IMR-90 (cell line): ENCODE measurements at regions not wholly inside any gene's neighbourhood (a gene's known extent, or its start where the extent isn't known, plus 50 kb on each side); places are given as distances from the start of the nearest gene placed in this dataset.

Experiments
- ATAC-seq: fragments of 200-7000 bp; cut with Tn5 transposase; 2 replicates; pipeline ENCODE4 v1.9.1; 2020; ENCODE audit warnings: low read depth, mild to moderate bottlenecking, moderate library complexity
- BruUV-seq: library from RNA; stranded (reverse); fragments of 400-500 nt; replicated peaks from 2 replicates; lab custom pipeline; 2021; lab: Mats Ljungman, UMichigan
- CTCF ChIA-PET: fragments of 300-600 bp; formaldehyde crosslinking; extraction: SDS; loops from one replicate; lab custom pipeline; 2021; ENCODE audit warnings: antibody characterized with exemption; lab: Yijun Ruan, JAX
- POLR2A ChIA-PET: fragments of 300-600 bp; sonication (Branson Sonifier 250); formaldehyde crosslinking; loops from one replicate; lab custom pipeline; 2022; ENCODE audit warnings: antibody characterized with exemption; ENCODE audit not compliant: unreplicated experiment; lab: Charles Lee
- DNase-seq: peaks from one replicate; pipeline ENCODE4 v3.0.0; 2013
- H2AFZ ChIP-seq: replicated peaks from 2 replicates; pipeline ENCODE3; 2013; ENCODE audit warnings: low read length, mild to moderate bottlenecking; ENCODE audit not compliant: poor library complexity
- H2AK5ac ChIP-seq: 2 replicates; pipeline ENCODE4 v1.6.1; 2013; ENCODE audit warnings: low read depth, low read length, inconsistent platforms
- H2AK9ac ChIP-seq: replicated peaks from 2 replicates; pipeline ENCODE3; 2013; ENCODE audit warnings: mild to moderate bottlenecking, low read depth, low read length, moderate library complexity; ENCODE audit not compliant: poor library complexity
- H2BK120ac ChIP-seq: 2 replicates; pipeline ENCODE4 v1.6.1; 2013; ENCODE audit warnings: low read depth, low read length, inconsistent platforms
- H2BK15ac ChIP-seq: 3 replicates; pipeline ENCODE4 v1.6.1; 2013; ENCODE audit warnings: low read depth, low read length, inconsistent platforms
- H2BK20ac ChIP-seq: 2 replicates; pipeline ENCODE4 v1.6.1; 2013; ENCODE audit warnings: low read depth, mild to moderate bottlenecking, inconsistent platforms, low read length, moderate library complexity
- H2BK5ac ChIP-seq: 2 replicates; pipeline ENCODE4 v1.6.1; 2013; ENCODE audit warnings: mild to moderate bottlenecking, low read depth, low read length, inconsistent platforms; ENCODE audit not compliant: poor library complexity, severe bottlenecking
- H3K14ac ChIP-seq: replicated peaks from 2 replicates; pipeline ENCODE4 v1.6.1; 2013; ENCODE audit warnings: low read depth, low read length, inconsistent platforms
- H3K18ac ChIP-seq: 2 replicates; pipeline ENCODE4 v1.6.1; 2013; ENCODE audit warnings: low read depth, low read length, control low read depth
- H3K23ac ChIP-seq: 2 replicates; pipeline ENCODE4 v1.6.1; 2013; ENCODE audit warnings: low read depth, low read length, inconsistent platforms
- H3K27ac ChIP-seq: 2 replicates; pipeline ENCODE4 v1.5.1; 2013; ENCODE audit warnings: mild to moderate bottlenecking, control low read depth, low read length; ENCODE audit not compliant: insufficient read depth
- H3K27me3 ChIP-seq: 2 replicates; pipeline ENCODE4 v1.6.1; 2013; ENCODE audit warnings: low read length; ENCODE audit not compliant: control insufficient read depth, insufficient read depth
- H3K36me3 ChIP-seq: 2 replicates; pipeline ENCODE4 v1.6.1; 2013; ENCODE audit warnings: low read length, mixed read lengths; ENCODE audit not compliant: control insufficient read depth, insufficient read depth
- H3K4ac ChIP-seq: 2 replicates; pipeline ENCODE4 v1.6.1; 2013; ENCODE audit warnings: low read depth, low read length, inconsistent platforms
- H3K4me1 ChIP-seq: 2 replicates; pipeline ENCODE4 v1.6.1; 2013; ENCODE audit warnings: low read length, mixed read lengths; ENCODE audit not compliant: control insufficient read depth, insufficient read depth
- H3K4me2 ChIP-seq: 2 replicates; pipeline ENCODE4 v1.6.1; 2013; ENCODE audit warnings: low read depth, mild to moderate bottlenecking, control low read depth, low read length, moderate library complexity
- H3K4me3 ChIP-seq: 2 replicates; pipeline ENCODE4 v1.5.1; 2013; ENCODE audit warnings: low read depth, mild to moderate bottlenecking, control low read depth, low read length, moderate library complexity; ENCODE audit not compliant: insufficient read depth
- H3K56ac ChIP-seq: 2 replicates; pipeline ENCODE4 v1.6.1; 2013; ENCODE audit warnings: low read length, inconsistent platforms; ENCODE audit not compliant: insufficient read depth; ENCODE audit errors: extremely low read depth
- H3K79me1 ChIP-seq, 2 experiments: 2 replicates each; pipeline ENCODE4 v1.6.1; 2013; ENCODE audit warnings: low read length in 2 of 2, inconsistent platforms in 1 of 2, low read depth in 1 of 2
- H3K9ac ChIP-seq: 2 replicates; pipeline ENCODE4 v1.6.1; 2013; ENCODE audit warnings: low read depth, low read length, control low read depth
- H3K9me1 ChIP-seq: 2 replicates; pipeline ENCODE4 v1.6.1; 2013; ENCODE audit warnings: low read length, inconsistent platforms; ENCODE audit not compliant: insufficient read depth
- H3K9me3 ChIP-seq: 2 replicates; pipeline ENCODE4 v1.6.1; 2013; ENCODE audit warnings: low read length; ENCODE audit not compliant: control insufficient read depth, insufficient read depth
- H4K20me1 ChIP-seq: 2 replicates; pipeline ENCODE4 v1.6.1; 2013; ENCODE audit warnings: low read length, inconsistent platforms; ENCODE audit not compliant: insufficient read depth
- H4K5ac ChIP-seq: 2 replicates; pipeline ENCODE4 v1.6.1; 2013; ENCODE audit warnings: mild to moderate bottlenecking, low read depth, low read length, control low read depth
- H4K8ac ChIP-seq, 2 experiments: 2 replicates each; pipeline ENCODE4 v1.6.1; 2013; ENCODE audit warnings: low read depth in 2 of 2, low read length in 2 of 2, control low read depth in 1 of 2, inconsistent platforms in 1 of 2
- H4K91ac ChIP-seq: 2 replicates; pipeline ENCODE4 v1.6.1; 2013; ENCODE audit warnings: low read depth, low read length, inconsistent platforms; ENCODE audit not compliant: insufficient read depth
- BHLHE40 ChIP-seq: fragments of 150-350 bp; IDR thresholded peaks from 2 replicates; pipeline ENCODE4 v1.6.1; 2016; ENCODE audit warnings: mild to moderate bottlenecking, low read depth, low read length
- CEBPB ChIP-seq: IDR thresholded peaks from 2 replicates; pipeline ENCODE4 v1.6.1; 2012; ENCODE audit warnings: low read depth, low read length, improper control_type of control experiment
- CTCF ChIP-seq: conservative IDR thresholded peaks from 2 replicates; pipeline ENCODE4 v1.5.1; 2012; ENCODE audit warnings: mild to moderate bottlenecking, low read depth, low read length, improper control_type of control experiment
- MAFK ChIP-seq: IDR thresholded peaks from 2 replicates; pipeline ENCODE4 v1.6.1; 2012; ENCODE audit warnings: low read depth, low read length, improper control_type of control experiment
- MAZ ChIP-seq: IDR thresholded peaks from 2 replicates; pipeline ENCODE4 v1.6.1; 2012; ENCODE audit warnings: low read depth, mild to moderate bottlenecking, low read length, improper control_type of control experiment, moderate library complexity, borderline replicate concordance
- NFE2L2 ChIP-seq: fragments of 150-350 bp; IDR thresholded peaks from 2 replicates; pipeline ENCODE4 v1.6.1; 2016; ENCODE audit warnings: low read depth, mild to moderate bottlenecking, low read length
- POLR2A ChIP-seq: IDR thresholded peaks from 2 replicates; pipeline ENCODE4 v1.6.1; 2012; ENCODE audit warnings: mild to moderate bottlenecking, low read depth, low read length
- RAD21 ChIP-seq: IDR thresholded peaks from 2 replicates; pipeline ENCODE4 v1.6.1; 2012; ENCODE audit warnings: low read length, improper control_type of control experiment
- RFX5 ChIP-seq: IDR thresholded peaks from 2 replicates; pipeline ENCODE4 v1.8.0; 2012; ENCODE audit warnings: low read depth, mild to moderate bottlenecking, low read length, moderate library complexity
- SMC3 ChIP-seq: fragments of 150-350 bp; IDR thresholded peaks from 2 replicates; pipeline ENCODE4 v1.6.1; 2016; ENCODE audit warnings: low read depth, mild to moderate bottlenecking, antibody characterized with exemption, low read length, moderate library complexity
- USF2 ChIP-seq: fragments of 150-350 bp; IDR thresholded peaks from 2 replicates; pipeline ENCODE4 v1.6.1; 2017; ENCODE audit warnings: mild to moderate bottlenecking, antibody characterized with exemption, low read length, low read depth
- WGBS, 2 experiments: methylation state at CpG; one replicate each; pipeline versions ENCODE4 v1.1.5 to v1.1.7; 2013; ENCODE audit warnings: missing lambda C conversion rate in 2 of 2; ENCODE audit not compliant: insufficient read length in 1 of 2; ENCODE audit errors: extremely low coverage in 2 of 2; 5-methylcytosine and 5-hydroxymethylcytosine counted together
- dilution Hi-C: fragments of 300-500 bp; cut with HindIII; formaldehyde crosslinking; loops from one replicate; pipeline ENCODE4 v1.14.3; 2018; ENCODE audit warnings: low sequenced_read_pairs; ENCODE audit not compliant: unreplicated experiment
- in situ Hi-C: fragments of 300-500 bp; cut with MboI; formaldehyde crosslinking; loops from 3 replicates; pipeline ENCODE4 v1.14.3; 2019; ENCODE audit warnings: low sequenced_read_pairs, inconsistent platforms, mixed read lengths
- intact Hi-C: fragments of 100-400 bp; cut with micrococcal nuclease; formaldehyde crosslinking; loops from 2 replicates; pipeline ENCODE4 v1.10.0; 2022

- H3K14ac ChIP-seq, result no peak overlapping the region
- CTCF ChIA-PET, result no interaction called here
- no peak overlapping the region for H3K4me3 ChIP-seq
- no peak overlapping the region for H2BK5ac ChIP-seq
- no peak overlapping the region for H4K5ac ChIP-seq
- no peak overlapping the region for H2AK5ac ChIP-seq
- H3K4ac ChIP-seq, result no peak overlapping the region
- in situ Hi-C loops (no loop called here), intact Hi-C loops (no loop called here), dilution Hi-C loops (no loop called here)
- H3K4me1 ChIP-seq, result no peaks in the 10 kb centered on the region
- no peak overlapping the region for H4K91ac ChIP-seq
- no peaks in the 10 kb centered on the region for H4K20me1 ChIP-seq
- H3K9me1 ChIP-seq, result no peaks in the 10 kb centered on the region
- H3K36me3 ChIP-seq, result no peaks in the 10 kb centered on the region
- no peak overlapping the region for H3K27ac ChIP-seq
- no peak overlapping the region for H2BK15ac ChIP-seq
- TF ChIP-seq NFE2L2 (no peak), CEBPB (no peak), RFX5 (no peak), BHLHE40 (no peak), MAZ (no peak), USF2 (no peak), CTCF (no peak), RAD21 (no peak), SMC3 (no peak), MAFK (no peak), POLR2A (no peak)
- no peaks in the 10 kb centered on the region for H3K79me1 ChIP-seq
- ATAC-seq, result no peak
- no peak overlapping the region for H2AFZ ChIP-seq
- WGBS, 2 experiments, result no CpG with 5 or more reads among the region's 5 CpGs
- no peak overlapping the region for H3K56ac ChIP-seq
- H3K27me3 ChIP-seq, result no peaks in the 10 kb centered on the region; the same call in 1 of the 2 replicates
- no peak overlapping the region for H2AK9ac ChIP-seq
- no peak overlapping the region for H4K8ac ChIP-seq
- no peak overlapping the region for H3K23ac ChIP-seq
- POLR2A ChIA-PET, result no interaction called here
- BruUV-seq, result no TSS peak
- H3K18ac ChIP-seq, result no peak overlapping the region
- H3K4me2 ChIP-seq, result no peak overlapping the region
- H2BK20ac ChIP-seq, result no peak overlapping the region
- no peak overlapping the region for H2BK120ac ChIP-seq
- H3K9ac ChIP-seq, result no peak overlapping the region
- H3K9me3 ChIP-seq, result no peaks in the 10 kb centered on the region
- DNase-seq, result no peak
These were observed 212.4 kb upstream of the GLI3 start for GRCh38 chr7:42449431-42449830.
